GM21619 (cell line): ENCODE measurements at regions not wholly inside any gene's neighbourhood (a gene's known extent, or its start where the extent isn't known, plus 50 kb on each side); places are given as distances from the start of the nearest gene placed in this dataset.

ENCODE experiments used
- ATAC-seq: cut with Tn5 transposase; IDR thresholded peaks from one replicate; pipeline ENCODE4 v1.9.1; 2021; ENCODE audit not compliant: unreplicated experiment

- ATAC-seq = no peak
Observed at GRCh38 chr20:40925829-40926510, 102.7 kb upstream of the TOP1 start.

- ATAC-seq = no peak
Observed at GRCh38 chr20:40926928-40927327, 101.7 kb upstream of the TOP1 start.

GRCh38 chr20:40930561-40930960, 98.1 kb upstream of the TOP1 start:
- no peak for ATAC-seq

GRCh38 chr20:40931410-40932044, 97.1 kb upstream of the TOP1 start:
- no peak for ATAC-seq

- no peak for ATAC-seq
Observed at GRCh38 chr20:40932436-40932835, 96.2 kb upstream of the TOP1 start.

GRCh38 chr20:40933758-40934157, 94.9 kb upstream of the TOP1 start:
- no peak for ATAC-seq

GRCh38 chr20:40938020-40938419, 90.6 kb upstream of the TOP1 start:
- no peak for ATAC-seq

GRCh38 chr20:40939667-40940066, 89.0 kb upstream of the TOP1 start:
- no peak for ATAC-seq

- no peak for ATAC-seq
Observed at GRCh38 chr20:40941133-40941610, 87.5 kb upstream of the TOP1 start.

- ATAC-seq = no peak
Observed at GRCh38 chr20:40942006-40942405, 86.6 kb upstream of the TOP1 start.

GRCh38 chr20:40942775-40943174, 85.8 kb upstream of the TOP1 start:
- no peak for ATAC-seq

GRCh38 chr20:40943591-40943990, 85.0 kb upstream of the TOP1 start:
- no peak for ATAC-seq

GRCh38 chr20:40945189-40945588, 83.4 kb upstream of the TOP1 start:
- ATAC-seq = no peak

GRCh38 chr20:40945754-40946450, 82.7 kb upstream of the TOP1 start:
- no peak for ATAC-seq

GRCh38 chr20:40946451-40946850, 82.2 kb upstream of the TOP1 start:
- ATAC-seq = no peak

GRCh38 chr20:40948465-40949267, 80.0 kb upstream of the TOP1 start:
- no peak for ATAC-seq

- ATAC-seq = no peak
Observed at GRCh38 chr20:40949346-40949745, 79.3 kb upstream of the TOP1 start.

GRCh38 chr20:40952136-40952535, 76.5 kb upstream of the TOP1 start:
- no peak for ATAC-seq

- ATAC-seq = no peak
Observed at GRCh38 chr20:40953416-40953815, 75.2 kb upstream of the TOP1 start.

GRCh38 chr20:40953856-40954255, 74.8 kb upstream of the TOP1 start:
- ATAC-seq = no peak

- ATAC-seq = no peak
Observed at GRCh38 chr20:40954521-40955165, 74.0 kb upstream of the TOP1 start.
